ENCODE measurements at regions not wholly inside any gene's neighbourhood (a gene's known extent, or its start where the extent isn't known, plus 50 kb on each side); places are given as distances from the start of the nearest gene placed in this dataset.

GRCh38 chr9:107717529-107718314, 228.2 kb upstream of the KLF4 start:
- no peak overlapping the region for H3K4me3 ChIP-seq

DNA sequence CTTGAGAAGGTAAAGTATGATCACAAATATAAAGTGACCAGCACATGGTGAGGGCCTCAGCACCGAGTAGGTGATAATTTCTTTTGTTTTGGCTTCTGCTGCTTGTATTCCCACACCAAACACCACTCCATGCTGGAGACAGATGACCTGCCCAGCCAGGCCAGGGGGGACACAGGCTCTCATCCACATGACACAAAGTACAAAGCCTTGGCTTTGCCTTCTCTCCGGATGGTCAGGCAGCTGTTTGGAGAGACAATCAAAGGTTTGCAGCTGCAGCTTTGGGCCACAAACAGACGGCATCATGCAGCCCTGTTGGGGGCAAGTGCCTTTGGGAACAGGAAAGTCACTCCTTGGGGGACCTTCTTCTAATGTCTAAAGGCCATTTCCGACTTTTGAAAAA, 226.2 kb upstream of the KLF4 start:
- no peak for TF ChIP-seq EP300 (IDR thresholded peaks at IDR 0.05)
- no peak for TF ChIP-seq POLR2A (IDR thresholded peaks at IDR 0.05)
- no peak for TF ChIP-seq POLR2AphosphoS5 (IDR thresholded peaks at IDR 0.05)
- no peak for TF ChIP-seq CTCF (IDR thresholded peaks at IDR 0.05)
- Histone ChIP-seq H3K27me3 (no peaks in the 10 kb centered on the region), H3K36me3 (no peaks in the 10 kb centered on the region), H3K4me1 (peaks cover 0 to 7% (median 0%) of the 10 kb centered on the region in 4 donors), H3K4me3 (no peak overlapping the region), H3K27ac (no peak overlapping the region), H3K9me3 (no peaks in the 10 kb centered on the region)
- DNase-seq (no peak), ATAC-seq (ENCODE audit: low FRiP score in 2 of 2) (no peak)
- 82 to 87% methylated on average over 4 of the region's 4 CpGs for WGBS, 2 donors

More at GRCh38 chr9:107717529-107718314, 228.2 kb upstream of the KLF4 start:
- 91% methylated on average over 9 of the region's 9 CpGs for WGBS, 2 donors
- H3K27ac ChIP-seq: no peak overlapping the region
- H3K4me1 ChIP-seq: no peaks in the 10 kb centered on the region
- H3K27me3 ChIP-seq: no peaks in the 10 kb centered on the region
- H3K36me3 ChIP-seq: no peaks in the 10 kb centered on the region
- TF ChIP-seq POLR2AphosphoS5 (IDR thresholded peaks at IDR 0.05) (no peak), EP300 (IDR thresholded peaks at IDR 0.05) (no peak), CTCF (IDR thresholded peaks at IDR 0.05) (no peak), POLR2A (IDR thresholded peaks at IDR 0.05) (no peak)
- H3K9me3 ChIP-seq: no peaks in the 10 kb centered on the region
- DNase-seq: no peak
- no peak for ATAC-seq (ENCODE audit: low FRiP score in 2 of 2)

DNA sequence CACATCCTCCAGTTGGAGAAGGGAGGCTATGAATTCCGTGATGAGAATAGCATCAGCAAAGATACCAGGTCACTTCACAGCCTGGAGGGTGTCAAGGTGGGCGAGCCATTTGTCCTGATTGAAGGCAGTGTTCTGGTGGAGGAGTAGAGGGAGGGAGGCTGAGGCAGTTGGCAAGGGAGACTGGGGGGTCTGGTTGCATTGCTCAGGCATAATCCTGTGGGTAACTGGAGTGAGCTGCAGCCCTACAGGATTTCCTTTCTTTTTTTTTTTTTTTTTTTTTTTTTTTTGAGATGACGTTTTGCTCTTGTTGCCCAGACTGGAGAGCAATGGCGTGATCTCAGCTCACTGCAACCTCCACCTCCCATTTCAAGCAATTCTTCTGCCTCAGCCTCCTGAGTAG, 223.9 kb upstream of the KLF4 start:
- WGBS, 2 donors: 72 to 79% methylated on average over 3 to 4 of the region's 4 CpGs
- Histone ChIP-seq H3K27me3 (no peaks in the 10 kb centered on the region), H3K36me3 (no peaks in the 10 kb centered on the region), H3K4me1 (peaks cover 0 to 7% (median 0%) of the 10 kb centered on the region in 4 donors), H3K9me3 (no peaks in the 10 kb centered on the region), H3K27ac (no peak overlapping the region), H3K4me3 (no peak overlapping the region)
- TF ChIP-seq POLR2AphosphoS5 (IDR thresholded peaks at IDR 0.05) (no peak), EP300 (IDR thresholded peaks at IDR 0.05) (no peak), POLR2A (IDR thresholded peaks at IDR 0.05) (no peak), CTCF (IDR thresholded peaks at IDR 0.05) (no peak)
- DNase-seq (no peak), ATAC-seq (ENCODE audit: low FRiP score in 2 of 2) (no peak)

DNA sequence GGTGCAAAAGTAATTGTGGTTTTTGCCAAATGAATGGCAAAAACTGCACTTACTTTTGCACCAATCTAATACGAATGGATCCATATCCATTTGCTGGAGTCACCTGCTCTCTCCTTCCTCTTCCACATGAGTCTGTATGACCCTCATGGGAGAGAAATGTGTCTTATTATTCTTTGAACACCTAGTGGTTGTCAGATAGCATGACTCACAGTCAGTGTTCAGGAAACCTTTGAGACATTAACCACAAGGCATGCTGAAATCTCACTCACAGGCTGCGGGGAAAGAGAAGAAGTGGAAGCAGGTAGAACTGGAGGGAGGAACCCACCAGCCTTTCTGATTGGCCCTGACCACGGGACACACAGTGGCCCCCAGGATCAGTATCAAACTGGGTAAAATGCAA, 222.8 kb upstream of the KLF4 start:
- Histone ChIP-seq H3K27me3 (no peaks in the 10 kb centered on the region), H3K4me1 (peaks cover 0 to 7% (median 0%) of the 10 kb centered on the region in 4 donors), H3K36me3 (no peaks in the 10 kb centered on the region), H3K9me3 (no peaks in the 10 kb centered on the region), H3K4me3 (no peak overlapping the region), H3K27ac (no peak overlapping the region)
- WGBS, 2 donors: 50 to 54% methylated on average over 3 of the region's 3 CpGs
- DNase-seq (no peak), ATAC-seq (ENCODE audit: low FRiP score in 2 of 2) (no peak)
- no peak for TF ChIP-seq CTCF (IDR thresholded peaks at IDR 0.05)

- Histone ChIP-seq H3K36me3 (no peaks in the 10 kb centered on the region), H3K9me3 (no peaks in the 10 kb centered on the region), H3K27me3 (no peaks in the 10 kb centered on the region), H3K4me3 (no peak overlapping the region), H3K4me1 (peaks cover 0 to 7% (median 0%) of the 10 kb centered on the region in 4 donors), H3K27ac (no peak overlapping the region)
- DNase-seq: no peak
- WGBS, 2 donors: 10 to 19% methylated on average over 6 of the region's 6 CpGs
- peak in 1 of 2 donors; percentile 24 for TF ChIP-seq POLR2AphosphoS5 (IDR thresholded peaks at IDR 0.05)
- no peak for TF ChIP-seq EP300 (IDR thresholded peaks at IDR 0.05)
- no peak for ATAC-seq (ENCODE audit: low FRiP score in 2 of 2)
These were observed 222.0 kb upstream of the KLF4 start for GRCh38 chr9:107711542-107711941.
